LoVo (cell line): ENCODE measurements at regions not wholly inside any gene's neighbourhood (a gene's known extent, or its start where the extent isn't known, plus 50 kb on each side); places are given as distances from the start of the nearest gene placed in this dataset.
A peak's percentile ranks its signal among the peaks of the same experiment; 100 is the strongest.

ENCODE experiments used
- DNase-seq: peaks from one replicate; pipeline ENCODE4 v3.0.0-alpha.2; 2016; ENCODE audit warnings: low spot score

DNA sequence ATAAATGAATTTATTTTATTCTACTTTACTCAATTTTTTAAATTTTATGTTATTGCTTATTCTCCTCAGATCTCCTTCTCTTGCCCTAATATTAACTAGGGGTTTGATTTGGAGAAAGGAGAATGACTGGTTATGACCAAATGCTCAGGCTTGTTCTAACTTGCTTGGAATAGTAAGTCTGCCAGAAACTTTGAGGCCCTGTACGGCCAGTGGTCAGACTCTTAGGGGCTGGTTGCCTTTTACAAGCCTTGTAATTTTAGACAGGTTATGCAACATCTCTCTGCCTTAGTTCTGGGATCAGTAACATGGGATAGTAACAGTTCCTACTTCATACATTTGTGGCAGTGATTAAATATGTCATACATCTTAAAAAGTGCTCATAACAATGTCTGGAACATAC, 279.5 kb downstream of the DUSP10 start:
- no peak for DNase-seq

DNA sequence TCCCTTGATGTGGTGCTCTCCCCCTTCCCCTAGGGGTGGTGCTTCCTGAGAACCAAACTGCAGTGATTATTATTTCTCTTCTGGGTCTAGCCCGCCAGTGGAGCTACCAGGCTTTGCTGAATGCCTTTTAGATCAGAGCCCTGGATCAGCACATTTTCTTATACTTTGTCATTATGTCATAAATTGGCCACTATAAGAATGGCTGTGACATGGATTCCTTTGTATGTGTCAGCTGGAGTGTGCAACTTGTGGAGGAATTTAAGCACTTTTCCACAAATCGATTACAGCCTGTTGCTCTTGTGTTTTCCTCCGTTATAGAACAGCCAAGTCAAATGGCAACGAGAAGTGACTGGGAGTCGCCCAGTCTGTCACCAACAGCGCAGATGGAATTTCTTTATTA, 273.3 kb downstream of the DUSP10 start:
- no peak for DNase-seq

DNA sequence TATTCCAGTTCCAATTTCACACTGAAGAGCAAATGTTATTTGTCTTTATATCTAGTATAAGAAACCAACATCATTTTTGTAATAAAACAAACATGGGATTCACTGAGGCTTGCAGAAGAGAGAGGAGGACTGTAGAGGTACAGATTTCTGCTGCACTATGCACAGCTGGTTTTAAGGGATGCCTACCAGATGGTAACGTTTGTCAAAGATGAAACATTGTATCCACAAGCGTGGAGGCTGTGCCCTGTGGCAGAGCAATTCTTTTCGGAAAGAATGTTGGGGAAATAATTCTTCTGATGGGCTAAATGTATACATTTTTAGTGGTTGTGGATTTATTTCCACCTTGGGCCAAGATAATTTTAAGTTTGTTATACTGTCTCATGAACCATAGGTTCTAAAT, 272.4 kb downstream of the DUSP10 start:
- DNase-seq = no peak

DNA sequence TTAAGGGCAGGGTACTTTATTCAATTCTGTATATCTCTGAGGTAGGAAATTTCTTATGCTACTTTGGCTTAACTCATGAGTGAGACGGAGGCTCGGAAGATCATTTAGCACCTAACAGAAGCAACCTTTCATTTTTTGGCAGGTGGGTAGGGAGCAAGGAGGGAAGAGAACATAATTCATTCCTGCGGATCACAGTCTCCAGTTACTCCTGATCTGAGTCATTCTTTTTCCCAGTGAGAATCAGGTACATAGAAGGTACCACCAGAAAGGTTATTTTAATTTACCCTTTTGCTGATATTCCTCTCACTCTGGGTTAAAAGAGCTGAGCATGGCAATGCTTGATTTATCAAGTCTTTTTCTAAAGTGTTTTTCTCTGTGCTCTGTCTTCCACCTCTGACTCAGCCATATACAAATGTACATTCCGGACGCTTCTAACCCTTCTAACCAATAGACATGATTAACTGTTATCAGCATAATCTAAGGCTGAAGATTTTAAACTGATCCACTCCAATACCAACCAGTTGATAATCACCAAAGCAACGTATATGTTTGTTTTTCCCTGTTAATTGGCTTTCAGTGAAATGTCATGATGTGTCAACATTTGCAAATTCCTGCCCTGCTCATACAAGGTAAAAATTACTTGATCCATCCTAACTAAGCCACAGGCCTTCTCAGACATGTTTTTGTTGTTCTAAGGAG, 271.7 kb downstream of the DUSP10 start:
- DNase-seq = no peak

DNA sequence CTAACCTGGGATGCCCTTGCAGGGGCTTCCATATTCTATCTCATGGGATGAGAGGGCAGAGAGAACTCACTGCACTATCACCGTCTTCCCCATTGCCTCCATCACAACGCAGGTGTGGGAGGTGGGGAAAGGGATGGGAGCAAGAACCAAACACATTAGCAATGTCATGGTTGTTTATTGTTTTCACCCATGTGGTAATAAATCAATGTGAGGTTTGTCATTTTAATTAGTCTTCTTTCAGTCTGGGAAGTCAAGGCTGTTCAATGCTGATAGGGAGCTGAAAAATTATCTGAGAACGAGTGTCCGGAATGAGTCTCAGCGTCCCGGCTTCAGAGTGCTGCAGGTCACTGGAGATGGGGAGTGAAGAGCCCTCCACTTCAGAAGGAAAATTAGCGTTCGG, 268.5 kb downstream of the DUSP10 start:
- no peak for DNase-seq

DNA sequence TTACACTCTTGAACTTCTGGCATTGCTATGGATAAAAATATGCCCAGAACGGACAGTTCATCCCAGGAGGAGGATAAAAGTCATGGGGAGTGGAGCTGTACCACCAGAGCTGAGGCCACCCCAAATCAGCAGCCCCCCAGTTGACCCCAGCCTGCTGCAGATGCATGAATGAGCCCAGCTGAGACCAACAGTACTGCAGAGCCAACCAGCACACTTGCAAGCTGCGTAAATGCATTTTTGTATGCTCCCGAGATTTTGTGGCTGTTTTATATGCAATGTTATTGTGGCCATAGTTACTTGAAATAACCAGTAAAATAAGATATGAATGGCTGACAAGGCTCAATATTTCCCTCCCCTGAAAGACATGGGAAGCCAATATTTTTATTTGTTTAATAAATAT, 264.6 kb downstream of the DUSP10 start:
- DNase-seq = no peak

DNA sequence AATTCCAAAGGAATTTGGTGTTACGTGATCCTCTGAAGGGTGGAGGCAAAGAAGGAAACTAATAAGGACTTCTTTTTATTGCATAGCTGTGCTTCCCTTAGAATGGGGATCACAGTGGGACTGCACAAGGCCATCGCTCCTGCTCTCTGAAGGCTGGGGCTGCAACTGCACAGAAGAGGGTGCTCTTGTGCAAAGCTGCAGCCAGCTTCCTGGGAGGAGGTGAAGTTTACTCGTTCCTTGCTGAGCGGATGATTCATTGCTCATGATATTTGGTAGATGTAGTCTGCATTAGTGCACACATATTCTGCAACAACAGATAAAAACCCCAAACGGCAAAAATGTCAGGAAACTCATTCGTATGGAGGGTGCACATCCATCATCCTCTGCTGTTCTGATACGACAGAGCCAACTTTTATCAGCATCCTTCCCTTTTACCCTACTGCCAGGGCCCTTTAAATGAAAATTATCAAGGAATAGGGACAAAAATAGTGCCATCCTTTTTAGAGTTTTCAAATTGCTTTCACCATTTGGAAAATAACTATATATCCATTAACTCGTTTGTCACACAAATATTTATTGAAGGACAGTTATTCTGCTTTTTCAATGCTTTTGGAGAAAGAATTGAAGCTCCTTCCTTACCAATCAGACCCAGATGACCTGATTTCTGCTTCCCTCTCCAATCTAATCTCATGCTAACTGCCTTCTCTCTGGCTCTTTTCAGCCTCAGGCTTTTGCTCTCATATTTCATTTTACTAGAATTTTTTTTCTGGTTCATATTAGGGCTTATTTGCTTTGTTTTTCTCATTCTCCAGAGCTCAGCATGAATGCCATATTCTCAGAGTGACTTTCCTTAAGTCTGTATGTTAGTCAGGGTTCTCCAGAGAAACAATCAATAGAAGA, 263.6 kb downstream of the DUSP10 start:
- DNase-seq = peak; percentile 24

DNA sequence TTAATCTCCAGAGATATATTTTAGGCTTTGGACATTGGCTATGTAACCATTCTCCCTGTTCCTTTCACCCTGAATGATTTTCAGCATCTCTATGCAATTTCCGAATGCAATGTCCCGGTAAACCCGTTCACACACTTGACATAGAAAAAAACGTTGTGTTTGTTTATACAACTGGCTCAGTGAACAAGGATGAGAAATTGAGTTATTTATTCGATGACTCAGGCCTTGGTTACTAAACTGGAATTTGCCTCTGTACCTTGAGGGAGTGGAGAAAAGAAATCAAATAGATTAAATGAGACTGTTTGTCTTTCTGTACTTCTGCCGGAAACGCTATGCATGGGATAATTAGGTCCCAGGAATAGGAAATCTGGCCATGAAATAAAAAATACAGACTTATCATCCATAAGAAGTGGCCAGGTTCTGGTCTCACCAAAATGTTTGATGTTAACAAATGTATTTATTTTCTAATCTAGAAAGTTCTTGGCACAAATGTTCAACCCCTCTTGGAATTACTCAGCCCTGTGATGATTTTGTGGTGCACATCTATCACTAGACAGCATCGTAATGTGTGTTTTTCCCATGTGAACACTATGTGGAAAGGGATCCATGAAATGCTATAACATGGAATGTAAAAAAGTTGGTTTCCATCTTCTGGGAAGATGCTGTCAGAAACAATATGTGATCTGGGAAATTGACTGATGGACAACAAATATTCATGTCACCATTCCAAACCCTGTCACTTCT, 253.9 kb downstream of the DUSP10 start:
- DNase-seq = no peak

DNA sequence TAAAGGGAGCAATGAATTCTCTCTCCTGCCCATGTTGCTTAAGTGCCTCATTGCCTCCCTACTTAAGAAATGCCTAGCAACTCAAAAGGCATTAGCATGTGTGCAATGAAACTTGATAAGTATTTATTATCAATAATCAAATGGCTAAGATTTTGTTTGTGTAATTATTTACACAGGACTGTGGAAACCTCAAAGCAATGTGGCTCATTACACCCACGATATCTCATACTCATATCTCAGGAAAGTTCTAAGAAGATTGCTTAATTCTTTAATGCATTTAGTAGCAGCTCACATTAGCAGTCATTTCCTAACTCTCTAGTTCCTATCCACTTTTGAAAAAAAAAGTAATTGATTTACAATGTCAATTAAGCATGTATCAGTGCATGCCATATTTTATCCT, 253.3 kb downstream of the DUSP10 start:
- no peak for DNase-seq

DNA sequence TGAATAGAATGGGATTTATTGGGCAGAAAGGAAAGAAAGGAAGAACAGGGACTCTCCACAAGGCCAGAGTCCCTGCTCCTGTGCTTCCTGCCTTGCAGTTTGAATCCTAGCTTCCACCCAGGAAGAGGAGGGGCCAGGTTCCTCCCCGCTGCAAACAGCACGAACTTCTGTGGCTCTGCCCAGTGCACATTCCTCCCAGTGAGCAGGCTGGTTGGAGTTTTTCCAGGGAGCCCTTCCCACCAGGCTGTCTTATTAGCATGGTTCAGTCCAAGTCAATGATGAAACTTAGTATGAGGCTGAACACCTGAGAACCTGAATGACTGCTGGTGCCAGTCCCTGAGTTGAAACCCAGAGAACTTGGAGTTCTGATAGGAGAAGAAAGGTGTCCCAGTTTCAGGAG, 247.2 kb downstream of the DUSP10 start:
- DNase-seq = peak; percentile 4

DNA sequence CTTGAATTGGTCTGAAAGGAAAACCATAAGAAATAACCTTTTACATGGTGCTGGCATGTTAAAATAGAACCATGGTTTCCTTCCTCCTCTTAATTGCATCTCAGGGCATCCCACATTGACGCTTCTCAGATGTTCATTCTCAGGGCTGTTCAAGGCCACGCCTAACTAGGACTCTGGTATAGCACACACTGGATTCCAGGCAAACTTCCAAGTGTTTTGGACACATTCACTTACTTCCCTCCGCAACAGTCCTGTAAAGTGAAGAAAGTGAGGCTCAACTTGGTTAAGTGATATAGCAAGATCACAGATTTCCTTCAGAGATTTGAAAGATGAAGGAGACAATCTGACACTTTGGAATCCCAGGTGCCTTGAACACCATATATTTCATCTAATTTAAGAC, 244.8 kb downstream of the DUSP10 start:
- no peak for DNase-seq

DNA sequence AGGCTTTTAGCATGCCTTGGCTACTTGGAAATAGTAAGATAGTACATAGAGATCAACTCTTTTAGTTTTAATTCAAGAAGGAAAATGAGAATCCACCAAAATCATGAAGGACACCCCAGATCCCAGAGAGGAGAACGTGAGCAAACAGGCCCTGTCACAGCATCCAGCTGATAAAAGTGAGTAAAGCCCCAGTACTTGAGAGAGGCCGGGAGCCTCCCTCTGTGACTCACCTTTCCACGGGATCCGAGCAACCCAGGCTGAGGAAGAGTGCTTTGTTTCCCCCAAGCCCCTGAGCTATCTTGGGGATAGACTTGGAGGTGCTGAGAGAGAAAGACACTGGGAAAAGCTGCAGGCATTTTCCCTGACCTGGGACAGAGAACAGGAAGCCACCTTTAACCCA, 238.6 kb downstream of the DUSP10 start:
- DNase-seq = no peak

DNA sequence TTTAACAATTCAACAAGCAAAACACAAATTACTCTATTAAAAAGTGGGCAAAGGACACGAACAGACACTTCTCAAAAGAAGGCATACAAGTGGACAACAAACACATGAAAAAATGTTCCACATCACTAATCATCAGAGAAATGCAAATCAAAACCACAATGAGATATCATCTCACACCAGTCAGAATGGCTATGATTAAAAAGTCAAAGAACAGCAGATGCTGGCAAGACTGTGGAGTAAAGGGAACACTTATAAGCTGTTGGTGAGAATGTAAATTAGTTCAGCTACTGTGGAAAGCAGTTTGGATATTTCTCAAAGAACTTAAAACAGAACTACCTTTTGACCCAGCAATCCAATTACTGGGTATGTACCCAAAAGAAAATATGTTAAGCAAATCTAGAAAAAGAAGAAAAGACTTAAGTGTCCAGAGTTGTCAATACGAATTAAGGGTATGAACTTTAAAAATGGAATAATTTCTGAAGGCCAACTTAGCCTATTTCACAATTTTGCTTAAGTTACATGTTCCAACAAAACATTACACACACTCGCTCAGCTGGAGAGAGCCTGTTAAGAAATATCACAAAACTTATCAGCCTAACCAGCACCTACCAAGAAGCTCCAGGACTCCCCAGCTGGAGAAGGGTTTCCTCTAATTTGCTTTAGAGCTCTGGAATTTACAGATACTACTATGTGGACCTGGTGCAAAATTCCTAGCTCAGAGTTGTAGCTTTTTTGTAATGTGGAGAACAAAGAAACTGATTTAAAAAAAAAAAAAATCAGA, 232.1 kb downstream of the DUSP10 start:
- DNase-seq = no peak

DNA sequence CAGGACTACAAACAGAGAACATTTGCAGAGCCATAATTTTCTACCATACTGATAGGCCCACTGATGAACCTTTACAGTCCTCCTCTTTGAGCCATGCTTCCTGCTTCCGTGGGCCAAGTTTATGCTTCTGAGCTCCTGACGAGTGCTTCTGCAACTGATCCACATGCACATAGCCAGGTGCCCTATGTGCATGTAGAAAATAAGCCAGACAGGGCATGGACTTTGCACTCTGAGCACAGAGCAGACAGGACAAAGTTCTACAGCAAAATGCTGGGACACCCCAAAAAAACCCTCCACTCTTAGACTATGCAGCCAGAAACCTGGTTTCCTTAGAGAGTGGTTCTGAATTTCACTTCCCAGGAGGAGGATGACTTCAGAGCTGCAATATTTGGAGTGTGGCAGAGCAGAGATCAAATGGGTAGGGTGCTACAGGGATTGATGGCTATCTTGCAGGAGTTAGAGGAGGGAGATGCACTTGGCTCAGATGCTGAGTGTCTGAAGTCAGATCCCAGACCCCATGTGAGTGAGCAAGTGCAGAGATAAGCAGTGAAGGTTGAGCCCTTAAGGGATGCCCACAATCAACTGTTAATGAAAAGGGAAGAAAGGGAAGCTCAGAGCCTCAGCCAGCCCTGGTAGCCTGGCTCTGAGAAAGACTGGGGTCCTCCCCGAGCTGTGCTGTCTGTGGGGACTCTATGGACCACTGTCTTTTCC, 230.9 kb downstream of the DUSP10 start:
- DNase-seq = no peak

DNA sequence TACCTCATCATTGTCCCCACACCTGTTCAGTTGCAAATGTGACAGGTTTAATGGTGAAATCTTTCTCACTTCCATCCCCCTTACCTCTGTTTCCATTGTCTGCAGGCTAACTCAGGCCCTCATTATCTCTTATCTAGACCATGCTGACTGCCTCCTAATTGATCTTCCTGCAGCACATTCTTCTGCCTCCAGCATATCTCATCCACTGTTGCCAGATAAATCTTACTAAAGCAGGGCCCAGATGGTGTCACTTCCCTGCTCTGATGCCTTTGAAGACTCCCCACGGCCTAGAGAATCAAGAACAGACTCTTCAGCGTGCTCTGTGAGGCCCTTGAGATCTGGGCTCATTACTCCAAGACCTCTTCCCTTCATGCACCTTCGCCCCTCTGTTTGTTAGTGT, 230.1 kb downstream of the DUSP10 start:
- no peak for DNase-seq

DNA sequence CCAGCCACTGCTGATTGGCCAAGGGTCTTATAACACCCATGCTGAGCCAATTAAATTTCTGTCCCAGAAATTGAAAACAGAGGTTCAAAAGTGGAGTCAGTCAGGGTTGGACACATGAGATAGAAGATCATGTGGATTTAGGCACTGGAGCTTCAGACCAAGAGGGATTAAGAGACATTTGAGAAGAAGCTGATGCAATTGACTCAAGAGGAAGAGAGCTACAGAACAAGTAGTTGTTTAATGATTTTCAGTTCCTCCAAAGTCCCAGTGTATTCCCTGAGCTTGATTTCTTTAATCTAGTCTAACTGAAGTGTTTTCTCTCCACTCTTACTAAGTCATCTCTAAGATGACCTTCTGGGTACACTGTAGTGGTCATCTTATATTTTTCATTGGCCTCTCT, 227.1 kb downstream of the DUSP10 start:
- DNase-seq = no peak

DNA sequence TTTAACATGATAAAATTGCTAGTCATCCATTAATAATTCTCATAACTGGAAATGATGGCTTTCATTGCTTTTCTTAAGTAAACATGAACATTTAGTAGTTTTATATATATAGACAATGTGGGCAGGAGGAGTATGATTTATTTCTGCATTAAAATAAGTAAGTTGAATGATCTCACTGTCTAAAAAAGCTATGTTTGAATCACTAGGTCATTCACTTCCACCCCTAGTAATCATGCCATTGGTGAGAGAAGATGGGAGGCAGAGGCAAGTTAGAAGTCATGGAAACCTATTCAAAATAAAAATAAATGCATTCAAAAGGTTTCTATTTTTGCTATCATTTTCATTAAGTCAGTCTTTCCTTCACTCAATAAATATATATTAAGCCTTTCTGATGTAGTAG, 226.4 kb downstream of the DUSP10 start:
- DNase-seq = no peak

DNA sequence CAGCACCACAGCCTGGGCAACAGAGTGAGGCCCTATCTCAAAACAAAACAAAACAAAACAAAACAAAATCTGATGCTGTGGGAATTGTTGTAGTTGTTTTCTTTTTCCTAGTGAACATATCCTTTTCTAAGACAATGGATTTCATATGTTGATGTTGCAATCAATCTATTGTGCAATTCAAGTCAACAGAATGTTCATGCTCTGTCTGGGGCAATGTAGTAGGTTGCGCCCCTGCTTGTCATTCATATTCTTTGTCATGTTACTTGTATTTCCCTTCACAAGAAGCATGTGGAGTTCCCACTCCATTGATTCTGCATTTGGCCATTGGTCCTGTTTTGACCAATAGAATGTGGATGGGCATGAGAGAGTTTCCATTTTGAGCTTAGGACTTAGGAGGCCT, 223.9 kb downstream of the DUSP10 start:
- DNase-seq = no peak

DNA sequence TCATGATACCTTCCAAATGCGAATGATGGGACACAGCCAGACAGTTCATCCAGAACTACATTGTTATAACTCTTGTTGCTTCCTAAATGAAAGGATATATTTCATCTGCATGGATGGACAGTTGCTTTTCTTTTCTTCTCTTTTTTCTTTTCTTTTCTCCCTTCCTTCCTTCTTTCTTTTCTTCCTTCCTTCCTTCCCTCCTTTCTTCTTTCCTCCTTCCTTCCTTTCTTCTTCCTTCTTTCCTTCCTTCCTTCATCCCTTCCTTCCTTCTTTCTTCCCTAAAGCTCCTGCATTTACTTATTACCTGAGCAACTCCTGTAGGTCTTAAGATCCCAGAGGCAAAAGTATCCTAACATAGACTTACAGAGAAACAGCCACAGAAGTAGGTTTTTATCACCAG, 221.6 kb downstream of the DUSP10 start:
- DNase-seq = no peak

DNA sequence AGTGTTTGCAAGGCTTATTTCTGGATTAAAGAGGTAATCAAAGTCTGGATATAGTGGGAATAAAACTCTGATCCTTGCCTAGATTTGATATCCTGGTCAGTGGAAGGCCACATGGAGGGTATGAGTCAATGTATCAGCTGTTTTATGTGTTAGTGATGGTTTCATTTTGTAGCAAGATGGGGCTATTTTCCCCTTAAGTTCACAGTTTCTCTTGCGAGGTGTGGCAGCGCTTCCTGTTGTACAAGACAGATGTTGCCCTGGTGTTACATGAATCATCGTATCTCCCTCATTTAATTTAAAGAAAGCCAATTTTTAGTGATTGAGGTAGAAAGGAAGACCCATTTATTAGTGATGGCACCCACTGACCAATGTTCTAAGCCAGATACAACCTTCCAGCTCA, 220.2 kb downstream of the DUSP10 start:
- DNase-seq = no peak

DNA sequence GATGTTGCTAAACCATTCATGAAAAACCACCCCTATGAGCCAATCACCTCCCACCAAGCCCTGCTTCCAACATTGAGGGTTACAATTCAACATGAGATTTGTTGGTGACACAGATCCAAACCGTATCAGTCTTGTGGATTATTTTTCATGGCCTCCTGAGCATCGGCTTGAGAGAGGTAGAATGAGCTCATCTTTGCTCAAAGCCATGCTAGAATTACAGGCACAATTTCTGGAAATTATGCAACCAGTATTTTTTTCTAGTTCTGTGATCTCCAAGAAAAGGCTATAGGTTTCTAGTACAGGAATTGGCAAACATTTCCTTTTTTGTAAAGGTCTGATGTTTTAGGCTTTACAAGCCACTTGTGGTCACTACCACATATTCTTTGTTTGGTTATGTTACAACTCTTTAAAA, 219.4 kb downstream of the DUSP10 start:
- DNase-seq = no peak

DNA sequence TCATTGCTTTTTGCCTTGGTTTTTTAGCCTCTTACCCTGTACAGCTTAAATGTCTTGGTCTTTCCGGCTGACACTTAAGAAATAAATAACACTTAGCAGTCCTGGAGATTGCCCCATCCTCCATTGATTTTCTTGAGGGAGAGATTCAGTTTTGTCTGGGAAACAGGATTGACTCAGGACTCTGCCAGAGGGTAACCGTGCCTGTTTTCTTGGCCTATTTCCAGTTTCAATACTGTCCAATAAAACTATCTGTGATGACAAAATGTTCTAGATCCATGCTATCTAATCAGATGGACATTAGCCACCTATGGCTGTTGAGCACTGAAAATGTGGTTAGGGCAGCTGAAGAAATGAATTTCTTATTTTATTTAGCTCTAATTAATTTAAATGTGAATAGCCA, 216.1 kb downstream of the DUSP10 start:
- no peak for DNase-seq
